Left ventricle myocardium inferior (tissue), 1 donor: ENCODE measurements at regions not wholly inside any gene's neighbourhood (a gene's known extent, or its start where the extent isn't known, plus 50 kb on each side); places are given as distances from the start of the nearest gene placed in this dataset.

ENCODE experiments used
- DNase-seq: peaks from one replicate; pipeline ENCODE4 v3.0.0-alpha.2; 2020
- H3K27ac ChIP-seq: fragments of 200-600 bp; replicated peaks from 2 replicates; pipeline ENCODE4 v1.8.0; 2021
- H3K27me3 ChIP-seq: fragments of 200-600 bp; 2 replicates; pipeline ENCODE4 v1.8.0; 2021; ENCODE audit warnings: low read depth
- H3K36me3 ChIP-seq: fragments of 200-600 bp; 2 replicates; pipeline ENCODE4 v1.8.0; 2021
- H3K4me1 ChIP-seq: fragments of 200-600 bp; 2 replicates; pipeline ENCODE4 v1.8.0; 2021
- H3K4me3 ChIP-seq: fragments of 200-600 bp; 2 replicates; pipeline ENCODE4 v1.8.0; 2021; ENCODE audit warnings: mild to moderate bottlenecking, moderate library complexity
- H3K9me3 ChIP-seq: fragments of 200-600 bp; replicated peaks from 2 replicates; pipeline ENCODE4 v1.8.0; 2021
- intact Hi-C: fragments of 100-400 bp; cut with micrococcal nuclease; formaldehyde crosslinking; loops from one replicate; pipeline ENCODE4 v1.11.0; 2022
- TF ChIP-seq, protein P1 (sequence below): fragments of 200-600 bp; IDR thresholded peaks from 2 replicates; pipeline ENCODE4 v1.8.0; 2021; ENCODE audit warnings: antibody characterized with exemption, mild to moderate bottlenecking, borderline replicate concordance
- donor health status: DM: no; HTN: yes; CAD: no; lungs with severe emphysema.

DNA sequence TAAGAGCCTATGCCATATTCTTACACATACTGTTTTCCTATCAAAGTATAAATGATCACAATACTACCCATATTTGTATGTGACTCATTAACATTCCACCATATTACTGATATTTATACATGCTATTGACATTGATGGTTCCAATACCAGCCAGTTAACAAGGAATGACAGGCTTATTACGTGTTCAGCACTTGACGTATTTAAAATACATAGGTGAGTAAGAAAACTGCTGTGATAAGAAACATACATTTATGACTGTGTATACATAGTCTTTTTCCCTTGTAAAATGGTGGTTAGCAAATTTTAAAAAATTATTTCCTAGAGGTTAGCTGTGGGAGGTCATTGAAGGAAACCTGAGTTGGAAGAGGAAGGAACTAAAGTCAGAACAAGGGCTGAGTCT lies 81.1 kb upstream of the NEUROD6 start:
- no peaks in the 10 kb centered on the region for H3K36me3 ChIP-seq
- no peak overlapping the region for H3K27ac ChIP-seq
- TF ChIP-seq, protein P1, sequence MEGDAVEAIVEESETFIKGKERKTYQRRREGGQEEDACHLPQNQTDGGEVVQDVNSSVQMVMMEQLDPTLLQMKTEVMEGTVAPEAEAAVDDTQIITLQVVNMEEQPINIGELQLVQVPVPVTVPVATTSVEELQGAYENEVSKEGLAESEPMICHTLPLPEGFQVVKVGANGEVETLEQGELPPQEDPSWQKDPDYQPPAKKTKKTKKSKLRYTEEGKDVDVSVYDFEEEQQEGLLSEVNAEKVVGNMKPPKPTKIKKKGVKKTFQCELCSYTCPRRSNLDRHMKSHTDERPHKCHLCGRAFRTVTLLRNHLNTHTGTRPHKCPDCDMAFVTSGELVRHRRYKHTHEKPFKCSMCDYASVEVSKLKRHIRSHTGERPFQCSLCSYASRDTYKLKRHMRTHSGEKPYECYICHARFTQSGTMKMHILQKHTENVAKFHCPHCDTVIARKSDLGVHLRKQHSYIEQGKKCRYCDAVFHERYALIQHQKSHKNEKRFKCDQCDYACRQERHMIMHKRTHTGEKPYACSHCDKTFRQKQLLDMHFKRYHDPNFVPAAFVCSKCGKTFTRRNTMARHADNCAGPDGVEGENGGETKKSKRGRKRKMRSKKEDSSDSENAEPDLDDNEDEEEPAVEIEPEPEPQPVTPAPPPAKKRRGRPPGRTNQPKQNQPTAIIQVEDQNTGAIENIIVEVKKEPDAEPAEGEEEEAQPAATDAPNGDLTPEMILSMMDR: no peak
- no peaks in the 10 kb centered on the region for H3K9me3 ChIP-seq
- no peak overlapping the region for H3K4me3 ChIP-seq
- DNase-seq: no peak
- intact Hi-C loops: no loop called here
- H3K4me1 ChIP-seq: no peaks in the 10 kb centered on the region
- H3K27me3 ChIP-seq: peaks cover 86% of the 10 kb centered on the region

GRCh38 chr7:31423994-31424393 lies 83.5 kb upstream of the NEUROD6 start:
- Histone ChIP-seq H3K27me3 (peaks cover 83% of the 10 kb centered on the region), H3K9me3 (no peaks in the 10 kb centered on the region), H3K4me3 (no peak overlapping the region), H3K4me1 (no peaks in the 10 kb centered on the region), H3K27ac (no peak overlapping the region), H3K36me3 (no peaks in the 10 kb centered on the region)
- intact Hi-C loops: no loop called here
- no peak for DNase-seq
- TF ChIP-seq, protein P1: no peak

DNA sequence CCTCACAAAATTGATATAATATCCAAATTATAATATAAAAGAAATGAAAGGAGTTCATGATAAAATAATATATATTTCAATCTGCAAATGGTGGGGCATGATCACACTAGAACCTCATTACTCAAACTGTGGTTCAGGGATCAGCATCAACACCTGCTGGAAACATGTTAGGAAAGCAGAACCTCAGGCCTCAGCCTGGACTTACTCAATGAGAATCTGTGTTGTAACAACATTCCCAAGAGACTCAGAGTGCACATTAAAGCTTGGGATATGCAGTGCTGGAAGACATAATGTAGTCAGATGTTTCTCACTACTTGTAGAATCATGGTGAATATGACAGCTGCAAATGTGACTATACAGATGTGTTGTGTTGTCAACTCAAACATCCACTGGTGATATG lies 81.7 kb upstream of the ITPRID1 start:
- H3K4me3 ChIP-seq: no peak overlapping the region
- DNase-seq: no peak
- H3K27me3 ChIP-seq: peaks cover 77% of the 10 kb centered on the region
- TF ChIP-seq, protein P1: no peak
- no peak overlapping the region for H3K27ac ChIP-seq
- H3K4me1 ChIP-seq: no peaks in the 10 kb centered on the region
- no peaks in the 10 kb centered on the region for H3K9me3 ChIP-seq
- intact Hi-C loops: no loop called here
- no peaks in the 10 kb centered on the region for H3K36me3 ChIP-seq

- peaks cover 77% of the 10 kb centered on the region for H3K27me3 ChIP-seq
- no peaks in the 10 kb centered on the region for H3K9me3 ChIP-seq
- H3K4me3 ChIP-seq: no peak overlapping the region
- H3K27ac ChIP-seq: no peak overlapping the region
- H3K4me1 ChIP-seq: no peaks in the 10 kb centered on the region
- TF ChIP-seq, protein P1: no peak
- no peaks in the 10 kb centered on the region for H3K36me3 ChIP-seq
- intact Hi-C loops: no loop called here
- no peak for DNase-seq
These were observed 81.0 kb upstream of the ITPRID1 start for GRCh38 chr7:31432836-31433340.

GRCh38 chr7:31437250-31437865 lies 76.5 kb upstream of the ITPRID1 start:
- Histone ChIP-seq H3K36me3 (no peaks in the 10 kb centered on the region), H3K9me3 (no peaks in the 10 kb centered on the region), H3K27me3 (peaks cover 80% of the 10 kb centered on the region), H3K4me3 (no peak overlapping the region), H3K27ac (no peak overlapping the region), H3K4me1 (no peaks in the 10 kb centered on the region)
- no peak for DNase-seq
- intact Hi-C loops: no loop called here
- TF ChIP-seq, protein P1: no peak
